GM19240 (cell line): ENCODE measurements at regions not wholly inside any gene's neighbourhood (a gene's known extent, or its start where the extent isn't known, plus 50 kb on each side); places are given as distances from the start of the nearest gene placed in this dataset.

Experiments
- DNase-seq: peaks from one replicate; pipeline ENCODE4 v3.0.0; 2011; ENCODE audit warnings: low spot score; ENCODE audit not compliant: insufficient read length

- DNase-seq, result no peak
These were observed 312.3 kb upstream of the STT3B start for GRCh38 chr3:31220431-31220830.

GRCh38 chr3:31223278-31223677 is 309.4 kb upstream of the STT3B start:
- DNase-seq, result no peak

GRCh38 chr3:31224936-31225335 is 307.8 kb upstream of the STT3B start:
- no peak for DNase-seq

GRCh38 chr3:31225923-31226322 is 306.8 kb upstream of the STT3B start:
- DNase-seq, result no peak

- no peak for DNase-seq
These were observed 306.4 kb upstream of the STT3B start for GRCh38 chr3:31226346-31226745.

GRCh38 chr3:31227131-31227562 is 305.6 kb upstream of the STT3B start:
- no peak for DNase-seq

- no peak for DNase-seq
These were observed 302.1 kb upstream of the STT3B start for GRCh38 chr3:31230425-31231223.

GRCh38 chr3:31232055-31233025 is 300.4 kb upstream of the STT3B start:
- DNase-seq, result no peak

- no peak for DNase-seq
These were observed 298.6 kb upstream of the STT3B start for GRCh38 chr3:31234145-31234544.

- no peak for DNase-seq
These were observed 297.5 kb upstream of the STT3B start for GRCh38 chr3:31235062-31235700.

- no peak for DNase-seq
These were observed 294.8 kb upstream of the STT3B start for GRCh38 chr3:31237887-31238286.

GRCh38 chr3:31240013-31240412 is 292.7 kb upstream of the STT3B start:
- no peak for DNase-seq

- DNase-seq, result no peak
These were observed 292.3 kb upstream of the STT3B start for GRCh38 chr3:31240466-31240865.

GRCh38 chr3:31240874-31241273 is 291.9 kb upstream of the STT3B start:
- DNase-seq, result no peak

- DNase-seq, result no peak
These were observed 291.2 kb upstream of the STT3B start for GRCh38 chr3:31241533-31241932.

- no peak for DNase-seq
These were observed 290.4 kb upstream of the STT3B start for GRCh38 chr3:31242026-31242960.

- no peak for DNase-seq
These were observed 287.6 kb upstream of the STT3B start for GRCh38 chr3:31244929-31245817.

- DNase-seq, result no peak
These were observed 286.2 kb upstream of the STT3B start for GRCh38 chr3:31246293-31247062.

GRCh38 chr3:31247063-31247447 is 285.7 kb upstream of the STT3B start:
- no peak for DNase-seq
